GM12878 (cell line): ENCODE measurements at regions not wholly inside any gene's neighbourhood (a gene's known extent, or its start where the extent isn't known, plus 50 kb on each side); places are given as distances from the start of the nearest gene placed in this dataset.

Experiments
- CBX5 ChIP-seq: sonication (generic); IDR thresholded peaks from 2 replicates; pipeline ENCODE4 v1.6.1; 2016; ENCODE audit warnings: low read depth, moderate library complexity, mild to moderate bottlenecking, inconsistent platforms
- CREM ChIP-seq: IDR thresholded peaks from 2 replicates; pipeline ENCODE4 v1.6.1; 2014; ENCODE audit warnings: antibody characterized with exemption, low read depth
- EP300 ChIP-seq, 2 experiments: fragments of 150-350 bp in 1 of 2; IDR thresholded peaks; 2 replicates each; pipeline ENCODE4 v1.6.1; 2011 to 2012; ENCODE audit warnings: low read depth in 2 of 2, low read length in 2 of 2, borderline replicate concordance in 1 of 2, improper control_type of control experiment in 1 of 2, inconsistent platforms in 1 of 2; ENCODE audit not compliant: control insufficient read depth in 1 of 2
- HCFC1 ChIP-seq: fragments of 150-350 bp; IDR thresholded peaks from 2 replicates; pipeline ENCODE4 v1.6.1; 2014; ENCODE audit warnings: low read length
- RAD51 ChIP-seq: fragments of 450-650 bp; IDR thresholded peaks from 2 replicates; pipeline ENCODE4 v1.6.1; 2016; ENCODE audit warnings: moderate library complexity, mild to moderate bottlenecking, inconsistent platforms
- SIN3A ChIP-seq: IDR thresholded peaks from 2 replicates; pipeline ENCODE4 v1.6.1; 2012; ENCODE audit warnings: low read depth, low read length, improper control_type of control experiment
- SRF ChIP-seq, 2 experiments: IDR thresholded peaks; 2 replicates each; pipeline ENCODE4 v1.6.1; 2011; ENCODE audit warnings: low read depth in 2 of 2, low read length in 2 of 2, mild to moderate bottlenecking in 1 of 2, moderate library complexity in 1 of 2
- TF ChIP-seq, protein P1 (sequence below), 3 experiments: IDR thresholded peaks in 2 of 3; conservative IDR thresholded peaks in 1 of 3; 2 replicates each; pipeline ENCODE4 v1.5.1; 2011; ENCODE audit warnings: low read depth in 3 of 3, low read length in 3 of 3, mild to moderate bottlenecking in 3 of 3, control low read depth in 2 of 3, moderate library complexity in 2 of 3, inconsistent platforms in 1 of 3, mixed read lengths in 1 of 3; ENCODE audit not compliant: control insufficient read depth in 2 of 3, insufficient read depth in 1 of 3; ENCODE audit errors: extremely low read depth in 1 of 3
- TF ChIP-seq, protein P2 (sequence below): IDR thresholded peaks from 2 replicates; pipeline ENCODE4 v1.6.1; 2012; ENCODE audit warnings: low read depth, low read length, improper control_type of control experiment

DNA sequence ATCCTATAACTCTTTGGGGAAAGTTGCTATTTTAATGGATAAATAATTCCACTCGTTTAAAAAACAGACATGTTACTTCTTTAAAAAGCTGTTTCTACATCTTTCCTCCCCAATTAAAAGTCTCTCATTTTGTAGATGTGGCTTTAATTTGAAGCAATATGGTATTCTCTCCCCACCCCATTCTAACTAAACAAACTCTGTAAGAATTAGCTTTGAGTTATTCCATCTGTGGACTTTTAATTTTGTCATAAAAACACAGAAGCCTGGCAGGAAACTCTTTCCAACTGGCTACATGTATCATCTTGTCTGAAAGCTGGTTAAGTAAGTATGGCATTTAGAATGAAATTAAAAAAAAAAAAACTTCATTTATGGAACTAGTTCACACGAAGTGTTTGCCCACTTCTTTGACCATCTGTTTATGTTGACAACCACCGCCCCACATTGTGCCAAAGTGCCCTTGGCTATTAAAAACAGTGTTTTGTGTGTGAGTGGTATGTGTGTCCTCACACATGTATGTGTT, 140.3 kb downstream of the NAA11 start:
- no peak for TF ChIP-seq CBX5
- TF ChIP-seq RAD51 = no peak
- TF ChIP-seq HCFC1 = no peak
- no peak for TF ChIP-seq SRF (IDR thresholded peaks at IDR 0.05; ENCODE audit: low read depth in 2 of 2, low read length in 2 of 2)
- TF ChIP-seq, protein P1, sequence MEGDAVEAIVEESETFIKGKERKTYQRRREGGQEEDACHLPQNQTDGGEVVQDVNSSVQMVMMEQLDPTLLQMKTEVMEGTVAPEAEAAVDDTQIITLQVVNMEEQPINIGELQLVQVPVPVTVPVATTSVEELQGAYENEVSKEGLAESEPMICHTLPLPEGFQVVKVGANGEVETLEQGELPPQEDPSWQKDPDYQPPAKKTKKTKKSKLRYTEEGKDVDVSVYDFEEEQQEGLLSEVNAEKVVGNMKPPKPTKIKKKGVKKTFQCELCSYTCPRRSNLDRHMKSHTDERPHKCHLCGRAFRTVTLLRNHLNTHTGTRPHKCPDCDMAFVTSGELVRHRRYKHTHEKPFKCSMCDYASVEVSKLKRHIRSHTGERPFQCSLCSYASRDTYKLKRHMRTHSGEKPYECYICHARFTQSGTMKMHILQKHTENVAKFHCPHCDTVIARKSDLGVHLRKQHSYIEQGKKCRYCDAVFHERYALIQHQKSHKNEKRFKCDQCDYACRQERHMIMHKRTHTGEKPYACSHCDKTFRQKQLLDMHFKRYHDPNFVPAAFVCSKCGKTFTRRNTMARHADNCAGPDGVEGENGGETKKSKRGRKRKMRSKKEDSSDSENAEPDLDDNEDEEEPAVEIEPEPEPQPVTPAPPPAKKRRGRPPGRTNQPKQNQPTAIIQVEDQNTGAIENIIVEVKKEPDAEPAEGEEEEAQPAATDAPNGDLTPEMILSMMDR (IDR thresholded peaks at IDR 0.05 in 2 of 3, conservative IDR thresholded peaks at IDR 0.05 in 1 of 3; ENCODE audit: control insufficient read depth in 2 of 3, extremely low read depth in 1 of 3, insufficient read depth in 1 of 3, low read depth in 3 of 3, low read length in 3 of 3) = no peak
- no peak for TF ChIP-seq CREM
- TF ChIP-seq, protein P2, sequence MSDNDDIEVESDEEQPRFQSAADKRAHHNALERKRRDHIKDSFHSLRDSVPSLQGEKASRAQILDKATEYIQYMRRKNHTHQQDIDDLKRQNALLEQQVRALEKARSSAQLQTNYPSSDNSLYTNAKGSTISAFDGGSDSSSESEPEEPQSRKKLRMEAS = no peak
- no peak for TF ChIP-seq EP300 (IDR thresholded peaks at IDR 0.05; ENCODE audit: borderline replicate concordance in 1 of 2, control insufficient read depth in 1 of 2, low read depth in 2 of 2, low read length in 2 of 2)
- TF ChIP-seq SIN3A = no peak
